H1 (cell line): ENCODE measurements at regions not wholly inside any gene's neighbourhood (a gene's known extent, or its start where the extent isn't known, plus 50 kb on each side); places are given as distances from the start of the nearest gene placed in this dataset.

Experiments used
- CTCF ChIA-PET: fragments of 300-600 bp; sonication (Branson Sonifier 250); formaldehyde crosslinking; loops from one replicate; lab custom pipeline; 2021; ENCODE audit not compliant: partially characterized antibody; lab: Charles Lee
- POLR2A ChIA-PET: fragments of 300-600 bp; sonication (Branson Sonifier 250); formaldehyde crosslinking; loops from one replicate; lab custom pipeline; 2021; ENCODE audit warnings: inconsistent platforms; ENCODE audit not compliant: partially characterized antibody; lab: Charles Lee
- DNase-seq, 2 experiments: peaks; one replicate each; pipeline versions ENCODE4 v3.0.0 to v3.0.0-alpha.2; 2010 to 2022; ENCODE audit warnings: low spot score in 2 of 2, low read depth in 1 of 2, mixed read lengths in 1 of 2
- FAIRE-seq: peaks from 2 replicates; lab custom pipeline; 2011; peaks lifted over from hg19 to GRCh38; lab: Jason Lieb, UNC
- H2AFZ ChIP-seq: 2 replicates; pipeline ENCODE4 v1.8.1; 2012; ENCODE audit warnings: low read length, inconsistent platforms
- H2AK5ac ChIP-seq: 2 replicates; pipeline ENCODE4 v1.6.1; 2013; ENCODE audit warnings: low read depth, low read length
- H2BK120ac ChIP-seq: replicated peaks from 2 replicates; pipeline ENCODE3; 2013; ENCODE audit warnings: low read depth, low read length, inconsistent platforms
- H2BK12ac ChIP-seq: 2 replicates; pipeline ENCODE4 v1.6.1; 2013; ENCODE audit warnings: low read depth, low read length
- H2BK15ac ChIP-seq: 2 replicates; pipeline ENCODE4 v1.6.1; 2013; ENCODE audit warnings: low read length
- H2BK20ac ChIP-seq: 2 replicates; pipeline ENCODE4 v1.6.1; 2013; ENCODE audit warnings: low read length
- H2BK5ac ChIP-seq: 2 replicates; pipeline ENCODE4 v1.6.1; 2013; ENCODE audit warnings: low read depth, low read length
- H3K14ac ChIP-seq: 2 replicates; pipeline ENCODE4 v1.6.1; 2013; ENCODE audit warnings: inconsistent platforms; ENCODE audit not compliant: insufficient read length
- H3K18ac ChIP-seq: 2 replicates; pipeline ENCODE4 v1.6.1; 2013; ENCODE audit warnings: low read length; ENCODE audit errors: extremely low read depth
- H3K23ac ChIP-seq: 2 replicates; pipeline ENCODE4 v1.6.1; 2013; ENCODE audit warnings: inconsistent platforms; ENCODE audit not compliant: insufficient read length
- H3K23me2 ChIP-seq: 2 replicates; pipeline ENCODE4 v1.6.1; 2013; ENCODE audit warnings: low read depth, low read length
- H3K27ac ChIP-seq: 2 replicates; pipeline ENCODE4 v1.6.1; 2011; ENCODE audit warnings: low read depth, low read length, inconsistent platforms
- H3K27me3 ChIP-seq, 4 experiments: replicated peaks in 1 of 4; 1 replicate in 1 of 4; 2 replicates in 3 of 4; pipeline versions ENCODE4 v1.6.1 to v1.8.1; 2011 to 2013; ENCODE audit warnings: low read length in 3 of 4, mild to moderate bottlenecking in 3 of 4, inconsistent platforms in 2 of 4, mixed read lengths in 2 of 4, moderate library complexity in 1 of 4; ENCODE audit not compliant: control insufficient read depth in 3 of 4, insufficient read depth in 3 of 4; ENCODE audit errors: extremely low read depth in 1 of 4
- H3K36me3 ChIP-seq, 4 experiments: 2 replicates each; pipeline versions ENCODE4 v1.6.1 to v1.8.1; 2011 to 2013; ENCODE audit warnings: mild to moderate bottlenecking in 4 of 4, low read length in 3 of 4, moderate library complexity in 2 of 4, control low read depth in 1 of 4, inconsistent platforms in 1 of 4; ENCODE audit not compliant: insufficient read depth in 4 of 4, control insufficient read depth in 2 of 4
- H3K4ac ChIP-seq: replicated peaks from 2 replicates; pipeline ENCODE3; 2013; ENCODE audit warnings: low read length, low read depth, mixed read lengths, inconsistent platforms; ENCODE audit not compliant: insufficient read length
- H3K4me1 ChIP-seq, 4 experiments: replicated peaks in 1 of 4; 1 replicate in 1 of 4; 2 replicates in 3 of 4; pipeline versions ENCODE4 v1.6.1 to v1.8.1; 2011 to 2013; ENCODE audit warnings: low read length in 3 of 4, inconsistent platforms in 2 of 4, mixed read lengths in 1 of 4; ENCODE audit not compliant: insufficient read depth in 4 of 4, control insufficient read depth in 3 of 4
- H3K4me2 ChIP-seq, 2 experiments: 2 replicates each; pipeline versions ENCODE4 v1.6.1 to v1.8.1; 2011 to 2013; ENCODE audit warnings: low read depth in 2 of 2, low read length in 2 of 2, control low read depth in 1 of 2, inconsistent platforms in 1 of 2, mild to moderate bottlenecking in 1 of 2; ENCODE audit not compliant: insufficient read depth in 1 of 2
- H3K4me3 ChIP-seq, 4 experiments: fragments of 200-600, 300-600 bp in 1 of 4; sonication (generic), shearing (Covaris generic), sonication (Bioruptor Twin) in 1 of 4; 2 replicates each; pipeline versions ENCODE4 v1.5.1 to v1.8.1; 2011 to 2016; ENCODE audit warnings: low read length in 4 of 4, low read depth in 3 of 4, control low read depth in 2 of 4, inconsistent platforms in 2 of 4, mild to moderate bottlenecking in 2 of 4, mixed read lengths in 1 of 4, moderate library complexity in 1 of 4; ENCODE audit not compliant: insufficient read depth in 2 of 4; ENCODE audit errors: extremely low read depth in 1 of 4
- H3K56ac ChIP-seq: replicated peaks from 2 replicates; pipeline ENCODE3; 2013; ENCODE audit warnings: low read depth, mild to moderate bottlenecking, mixed read lengths, low read length, inconsistent platforms; ENCODE audit not compliant: insufficient read length
- H3K79me1 ChIP-seq: 2 replicates; pipeline ENCODE4 v1.6.1; 2013; ENCODE audit warnings: low read depth, low read length, control low read depth
- H3K79me2 ChIP-seq, 2 experiments: 2 replicates each; pipeline versions ENCODE4 v1.6.1 to v1.8.1; 2012 to 2013; ENCODE audit warnings: low read length in 2 of 2, mild to moderate bottlenecking in 2 of 2, inconsistent platforms in 1 of 2; ENCODE audit not compliant: insufficient read depth in 2 of 2, control insufficient read depth in 1 of 2
- H3K9ac ChIP-seq, 4 experiments: replicated peaks in 1 of 4; 1 replicate in 1 of 4; 2 replicates in 3 of 4; pipeline versions ENCODE4 v1.6.1 to v1.8.1; 2011 to 2013; ENCODE audit warnings: low read depth in 3 of 4, low read length in 3 of 4, control low read depth in 2 of 4, mild to moderate bottlenecking in 2 of 4, moderate library complexity in 2 of 4, inconsistent platforms in 1 of 4; ENCODE audit errors: extremely low read depth in 1 of 4
- H3K9me3 ChIP-seq, 2 experiments: 2 replicates each; pipeline versions ENCODE4 v1.6.1 to v1.8.1; 2012 to 2013; ENCODE audit warnings: mild to moderate bottlenecking in 2 of 2, moderate library complexity in 2 of 2, control low read depth in 1 of 2, inconsistent platforms in 1 of 2, low read depth in 1 of 2, low read length in 1 of 2, mixed read lengths in 1 of 2; ENCODE audit not compliant: insufficient read depth in 2 of 2
- H4K20me1 ChIP-seq, 2 experiments: replicated peaks in 1 of 2; 2 replicates each; pipeline versions ENCODE3 to v1.8.1; 2011 to 2013; ENCODE audit warnings: inconsistent platforms in 2 of 2, low read length in 2 of 2, mild to moderate bottlenecking in 1 of 2; ENCODE audit not compliant: insufficient read depth in 2 of 2, control insufficient read depth in 1 of 2
- H4K5ac ChIP-seq: 2 replicates; pipeline ENCODE4 v1.6.1; 2013; ENCODE audit warnings: low read length, low read depth, mixed read lengths, inconsistent platforms; ENCODE audit not compliant: insufficient read length
- H4K8ac ChIP-seq: 2 replicates; pipeline ENCODE4 v1.8.0; 2013; ENCODE audit warnings: mild to moderate bottlenecking, moderate library complexity, low read length, inconsistent platforms; ENCODE audit not compliant: insufficient read depth; ENCODE audit errors: extremely low read depth
- H4K91ac ChIP-seq: replicated peaks from 2 replicates; pipeline ENCODE3; 2013; ENCODE audit warnings: low read length, mixed read lengths, inconsistent platforms; ENCODE audit not compliant: insufficient read length
- CHD1 ChIP-seq: IDR thresholded peaks from 2 replicates; pipeline ENCODE4 v1.6.1; 2012; ENCODE audit warnings: low read depth, low read length, improper control_type of control experiment
- JUND ChIP-seq: IDR thresholded peaks from 2 replicates; pipeline ENCODE4 v1.6.1; 2011; ENCODE audit warnings: mild to moderate bottlenecking, improper control_type of control experiment, low read length
- KDM1A ChIP-seq: fragments of 200-600, 300-600 bp; sonication (generic); IDR thresholded peaks from 2 replicates; pipeline ENCODE4 v1.7.1; 2016; ENCODE audit warnings: mild to moderate bottlenecking, low read length, borderline replicate concordance
- MAX ChIP-seq: IDR thresholded peaks from 2 replicates; pipeline ENCODE4 v1.6.1; 2012; ENCODE audit warnings: inconsistent platforms
- RXRA ChIP-seq: IDR thresholded peaks from 2 replicates; pipeline ENCODE4 v1.6.1; 2011; ENCODE audit warnings: low read depth, mild to moderate bottlenecking, low read length, moderate library complexity; ENCODE audit not compliant: insufficient read depth
- SIRT6 ChIP-seq: IDR thresholded peaks from one replicate; pipeline ENCODE4 v1.7.1; 2012; ENCODE audit warnings: low read length, inconsistent platforms
- TEAD4 ChIP-seq: IDR thresholded peaks from 2 replicates; pipeline ENCODE4 v1.6.1; 2012; ENCODE audit warnings: low read depth, low read length, inconsistent platforms, mixed read lengths
- WGBS, 2 experiments: shearing (Covaris generic) in 1 of 2; methylation state at CpG; one replicate each; pipeline versions ENCODE4 v1.1.6 to v1.1.7; 2013 to 2015; ENCODE audit warnings: low lambda C conversion rate in 2 of 2, mixed read lengths in 2 of 2, inconsistent platforms in 1 of 2, low coverage in 1 of 2, missing lambda C conversion rate in 1 of 2; ENCODE audit not compliant: insufficient replicate concordance in 2 of 2, insufficient coverage in 1 of 2, insufficient read length in 1 of 2; ENCODE audit errors: extremely low coverage in 1 of 2, missing lambda C conversion rate in 1 of 2; 5-methylcytosine and 5-hydroxymethylcytosine counted together

- Histone ChIP-seq H4K91ac (no peak overlapping the region), H2AK5ac (no peak overlapping the region), H2BK120ac (no peak overlapping the region), H3K27me3 (peaks cover 0 to 1% (median 0%) of the 10 kb centered on the region in 4 experiments; a peak in 1 of 7 replicates), H4K8ac (no peak overlapping the region), H3K79me2 (no peaks in the 10 kb centered on the region), H2BK15ac (no peak overlapping the region), H4K5ac (no peak overlapping the region), H3K56ac (no peak overlapping the region), H3K14ac (no peak overlapping the region), H2BK20ac (no peak overlapping the region), H2AFZ (no peak overlapping the region), H3K18ac (no peak overlapping the region), H3K79me1 (no peaks in the 10 kb centered on the region), H3K9ac (no peak overlapping the region), H3K4me1 (peaks cover 0 to 7% (median 3%) of the 10 kb centered on the region in 4 experiments; a peak in 4 of 7 replicates), H3K23me2 (no peaks in the 10 kb centered on the region), H4K20me1 (no peaks in the 10 kb centered on the region), H3K36me3 (no peaks in the 10 kb centered on the region), H3K4me3 (no peak overlapping the region), H2BK5ac (no peak overlapping the region), H3K4ac (no peak overlapping the region), H3K9me3 (peaks cover 0 to 6% of the 10 kb centered on the region in 2 experiments; a peak in 2 of 4 replicates), H2BK12ac (no peak overlapping the region), H3K23ac (no peak overlapping the region), H3K27ac (no peak overlapping the region), H3K4me2 (no peak overlapping the region)
- no peak for TF ChIP-seq JUND
- TF ChIP-seq MAX = no peak
- no peak for TF ChIP-seq RXRA
- TF ChIP-seq TEAD4 = no peak
- TF ChIP-seq SIRT6 = no peak
- TF ChIP-seq CHD1 = no peak
- no peak for TF ChIP-seq KDM1A
- DNase-seq (no peak), FAIRE-seq (no peak)
- CTCF ChIA-PET = no interaction called here
- POLR2A ChIA-PET = no interaction called here
- 97% methylated on average over 2 of the region's 2 CpGs; no CpG with 5 or more reads in 1 of the 2 experiments for WGBS, 2 experiments
Observed at GRCh38 chr4:124486423-124486822, 226.1 kb downstream of the ANKRD50 start.
